ENCODE measurements at regions not wholly inside any gene's neighbourhood (a gene's known extent, or its start where the extent isn't known, plus 50 kb on each side); places are given as distances from the start of the nearest gene placed in this dataset.

GRCh38 chr15:96172417-96172816 is 158.1 kb upstream of the NR2F2 start:
- TF ChIP-seq CTCF (IDR thresholded peaks at IDR 0.05), result no peak
- no peak for TF ChIP-seq POLR2A (IDR thresholded peaks at IDR 0.05)
- no peak for TF ChIP-seq POLR2AphosphoS5 (IDR thresholded peaks at IDR 0.05)
- TF ChIP-seq EP300 (IDR thresholded peaks at IDR 0.05), result no peak

All from suprapubic skin (tissue), 4 donors.